Ishikawa (cell line): ENCODE measurements at regions not wholly inside any gene's neighbourhood (a gene's known extent, or its start where the extent isn't known, plus 50 kb on each side); places are given as distances from the start of the nearest gene placed in this dataset.

Source experiments
- CEBPB ChIP-seq: IDR thresholded peaks from 2 replicates; pipeline ENCODE4 v1.6.1; 2012
- CREB1 ChIP-seq: IDR thresholded peaks from 2 replicates; pipeline ENCODE4 v1.6.1; 2012; ENCODE audit warnings: low read depth
- EGR1 ChIP-seq: IDR thresholded peaks from 2 replicates; pipeline ENCODE4 v1.6.1; 2012
- EP300 ChIP-seq: IDR thresholded peaks from 2 replicates; pipeline ENCODE4 v1.6.1; 2012; ENCODE audit warnings: borderline replicate concordance
- FOXM1 ChIP-seq: IDR thresholded peaks from 2 replicates; pipeline ENCODE4 v1.6.1; 2012; ENCODE audit warnings: low read depth, borderline replicate concordance
- MAX ChIP-seq: IDR thresholded peaks from 2 replicates; pipeline ENCODE4 v1.6.1; 2012
- NFIC ChIP-seq: IDR thresholded peaks from 2 replicates; pipeline ENCODE4 v1.6.1; 2012
- RAD21 ChIP-seq: IDR thresholded peaks from 2 replicates; pipeline ENCODE4 v1.6.1; 2012; ENCODE audit warnings: low read depth
- REST ChIP-seq: IDR thresholded peaks from 2 replicates; pipeline ENCODE4 v1.6.1; 2012; ENCODE audit warnings: low read depth, mild to moderate bottlenecking
- TAF1 ChIP-seq: IDR thresholded peaks from 2 replicates; pipeline ENCODE4 v1.6.1; 2012; ENCODE audit warnings: low read depth, mild to moderate bottlenecking
- TCF12 ChIP-seq: IDR thresholded peaks from 2 replicates; pipeline ENCODE4 v1.6.1; 2012; ENCODE audit warnings: low read depth
- TEAD4 ChIP-seq: IDR thresholded peaks from 2 replicates; pipeline ENCODE4 v1.6.1; 2012
- USF1 ChIP-seq: IDR thresholded peaks from 2 replicates; pipeline ENCODE4 v1.6.1; 2012
- YY1 ChIP-seq: IDR thresholded peaks from 2 replicates; pipeline ENCODE4 v1.6.1; 2012; ENCODE audit warnings: low read depth
- ZBTB7A ChIP-seq: IDR thresholded peaks from 2 replicates; pipeline ENCODE4 v1.6.1; 2012; ENCODE audit warnings: low read depth

GRCh38 chr2:53437371-53437770 lies 330.2 kb upstream of the CHAC2 start:
- TF ChIP-seq CREB1 = no peak
- no peak for TF ChIP-seq TAF1
- TF ChIP-seq FOXM1 = no peak
- TF ChIP-seq TCF12 = no peak
- TF ChIP-seq USF1 = no peak
- TF ChIP-seq NFIC = no peak
- TF ChIP-seq CEBPB = no peak
- TF ChIP-seq TEAD4 = no peak
- no peak for TF ChIP-seq REST
- TF ChIP-seq EP300 = no peak
- TF ChIP-seq RAD21 = no peak
- no peak for TF ChIP-seq YY1
- no peak for TF ChIP-seq EGR1
- no peak for TF ChIP-seq ZBTB7A
- no peak for TF ChIP-seq MAX

- TF ChIP-seq FOXM1 (no peak), TCF12 (no peak), RAD21 (no peak), EGR1 (no peak), ZBTB7A (no peak), YY1 (no peak), MAX (no peak), CEBPB (no peak), REST (no peak), USF1 (no peak)
Observed at GRCh38 chr2:53436882-53437281, 330.7 kb upstream of the CHAC2 start.

- TF ChIP-seq CREB1 = no peak
- no peak for TF ChIP-seq ZBTB7A
- no peak for TF ChIP-seq MAX
- TF ChIP-seq REST = no peak
- TF ChIP-seq NFIC = no peak
- TF ChIP-seq EGR1 = no peak
- TF ChIP-seq CEBPB = no peak
- no peak for TF ChIP-seq TAF1
- no peak for TF ChIP-seq EP300
- no peak for TF ChIP-seq TCF12
Observed at GRCh38 chr2:53435610-53436009, 332.0 kb upstream of the CHAC2 start.

GRCh38 chr2:53434466-53434865 lies 333.1 kb upstream of the CHAC2 start:
- TF ChIP-seq EGR1 = no peak
- no peak for TF ChIP-seq USF1
- no peak for TF ChIP-seq TAF1
- TF ChIP-seq NFIC = no peak
